Panc1 (cell line): ENCODE measurements at regions not wholly inside any gene's neighbourhood (a gene's known extent, or its start where the extent isn't known, plus 50 kb on each side); places are given as distances from the start of the nearest gene placed in this dataset.

Source experiments
- CTCF ChIP-seq: fragments of 450-650 bp; IDR thresholded peaks from 2 replicates; pipeline ENCODE4 v1.5.1; 2017; ENCODE audit warnings: mild to moderate bottlenecking
- POLR2AphosphoS5 ChIP-seq: IDR thresholded peaks from 2 replicates; pipeline ENCODE4 v1.6.1; 2012; ENCODE audit warnings: mild to moderate bottlenecking, low read depth, low read length, moderate library complexity
- REST ChIP-seq, 2 experiments: IDR thresholded peaks; 2 replicates each; pipeline ENCODE4 v1.6.1; 2011 to 2012; ENCODE audit warnings: low read depth in 2 of 2, control low read depth in 1 of 2, low read length in 1 of 2, mild to moderate bottlenecking in 1 of 2, moderate library complexity in 1 of 2; ENCODE audit not compliant: insufficient read depth in 1 of 2
- SIN3A ChIP-seq: IDR thresholded peaks from 2 replicates; pipeline ENCODE4 v1.6.1; 2012; ENCODE audit warnings: low read depth, mild to moderate bottlenecking, low read length, moderate library complexity, borderline replicate concordance; ENCODE audit not compliant: insufficient read depth
- TCF7L2 ChIP-seq: IDR thresholded peaks from 2 replicates; pipeline ENCODE4 v1.6.1; 2011; ENCODE audit warnings: mild to moderate bottlenecking, low read depth, low read length, inconsistent platforms

DNA sequence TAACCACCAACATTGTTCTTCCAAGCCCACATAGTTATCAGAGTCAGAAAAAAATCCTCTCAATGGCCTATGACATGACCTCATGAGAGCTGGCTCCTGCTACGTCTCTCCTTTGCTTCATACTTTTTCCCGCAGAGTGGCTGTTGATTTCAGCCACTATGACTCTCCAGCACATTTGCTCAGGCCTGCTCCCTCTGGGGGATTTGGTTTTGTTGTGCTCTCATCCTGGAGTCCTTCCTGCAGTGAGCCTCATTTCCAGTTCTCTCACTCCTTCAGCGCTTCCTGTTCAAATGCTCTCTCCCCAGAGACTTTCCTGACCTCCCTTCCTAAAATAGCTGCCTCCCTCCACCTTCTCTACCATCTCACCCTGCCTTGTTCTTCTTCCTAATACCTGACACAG, 72.0 kb upstream of the USP29 start:
- TF ChIP-seq CTCF (no peak), SIN3A (no peak), POLR2AphosphoS5 (no peak), REST (IDR thresholded peaks at IDR 0.05; ENCODE audit: insufficient read depth in 1 of 2, low read depth in 2 of 2, low read length in 1 of 2) (no peak), TCF7L2 (no peak)
